B cell (primary cell): ENCODE measurements at regions not wholly inside any gene's neighbourhood (a gene's known extent, or its start where the extent isn't known, plus 50 kb on each side); places are given as distances from the start of the nearest gene placed in this dataset.

Experiments
- ATAC-seq: fragments of 200-7000 bp; cut with Tn5 transposase; one replicate; pipeline ENCODE4 v1.10.0; 2021; ENCODE audit warnings: low read depth, mild to moderate bottlenecking, moderate number of reproducible peaks, moderate library complexity
- CTCF ChIA-PET: fragments of 350-600 bp; sonication (Branson Sonifier 250); formaldehyde crosslinking; loops from one replicate; lab custom pipeline; 2021; ENCODE audit warnings: antibody characterized with exemption, inconsistent platforms; lab: Charles Lee
- POLR2A ChIA-PET: fragments of 350-600 bp; sonication (Branson Sonifier 250); formaldehyde crosslinking; loops from one replicate; lab custom pipeline; 2021; ENCODE audit warnings: antibody characterized with exemption; lab: Charles Lee
- DNase-seq: peaks from one replicate; pipeline ENCODE4 v3.0.0; 2013
- H2AFZ ChIP-seq: 2 replicates; pipeline ENCODE4 v1.6.1; 2012; ENCODE audit warnings: mild to moderate bottlenecking, low read depth, low read length; ENCODE audit not compliant: insufficient read depth, poor library complexity, severe bottlenecking
- H3K27ac ChIP-seq, 2 donors: 1 replicate in 1 of 2; 2 replicates in 1 of 2; pipeline ENCODE4 v1.5.1; 2012 to 2013; ENCODE audit warnings: low read length in 2 of 2, mild to moderate bottlenecking in 2 of 2, moderate library complexity in 1 of 2
- H3K27me3 ChIP-seq, 4 experiments: fragments of 200-600 bp in 1 of 4; sonication (generic) in 1 of 4; replicated peaks in 1 of 4; 1 replicate in 2 of 4; 2 replicates in 2 of 4; pipeline versions ENCODE4 v1.6.1 to v1.7.0; 2013 to 2016; ENCODE audit warnings: low read length in 3 of 4, mild to moderate bottlenecking in 2 of 4, mixed read lengths in 1 of 4, moderate library complexity in 1 of 4; ENCODE audit not compliant: insufficient read depth in 4 of 4, control insufficient read depth in 3 of 4; ENCODE audit errors: control extremely low read depth in 1 of 4
- H3K36me3 ChIP-seq, 2 experiments: replicated peaks in 1 of 2; 1 replicate in 1 of 2; 2 replicates in 1 of 2; pipeline versions ENCODE4 v1.6.1 to v1.7.1; 2013; ENCODE audit warnings: low read length in 1 of 2; ENCODE audit not compliant: insufficient read depth in 2 of 2, control insufficient read depth in 1 of 2; ENCODE audit errors: control extremely low read depth in 1 of 2, extremely low read depth in 1 of 2
- H3K4me1 ChIP-seq, 2 donors: fragments of 200-600 bp in 1 of 2; sonication (generic) in 1 of 2; 1 replicate in 1 of 2; 2 replicates in 1 of 2; pipeline versions ENCODE4 v1.5.1 to v1.6.1; 2013 to 2017; ENCODE audit warnings: low read length in 2 of 2; ENCODE audit not compliant: control insufficient read depth in 2 of 2, insufficient read depth in 2 of 2
- H3K4me2 ChIP-seq: replicated peaks from 2 replicates; pipeline ENCODE3; 2012; ENCODE audit warnings: mild to moderate bottlenecking, low read depth, low read length; ENCODE audit not compliant: poor library complexity, severe bottlenecking
- H3K4me3 ChIP-seq, 5 experiments: fragments of 200-600 bp in 1 of 5; sonication (generic) in 1 of 5; 1 replicate in 3 of 5; 2 replicates in 2 of 5; pipeline versions ENCODE4 v1.5.1 to v1.7.0; 2011 to 2016; ENCODE audit warnings: low read length in 4 of 5, mild to moderate bottlenecking in 4 of 5, low read depth in 2 of 5, control low read depth in 1 of 5, moderate library complexity in 1 of 5; ENCODE audit not compliant: insufficient read depth in 1 of 5; ENCODE audit errors: control extremely low read depth in 1 of 5, extremely low read depth in 1 of 5
- H3K79me2 ChIP-seq: fragments of 200-600 bp; sonication (generic); one replicate; pipeline ENCODE4 v1.6.0; 2016; ENCODE audit warnings: low read length; ENCODE audit not compliant: control insufficient read depth, insufficient read depth
- H3K9ac ChIP-seq: fragments of 200-600 bp; sonication (generic); 2 replicates; pipeline ENCODE4 v1.6.1; 2017; ENCODE audit warnings: mild to moderate bottlenecking, low read length, moderate library complexity
- H3K9me3 ChIP-seq, 3 donors: one replicate each; pipeline versions ENCODE4 v1.6.1 to v1.7.1; 2013; ENCODE audit warnings: low read length in 2 of 3; ENCODE audit not compliant: control insufficient read depth in 2 of 3, insufficient read depth in 1 of 3; ENCODE audit errors: control extremely low read depth in 1 of 3
- H4K20me1 ChIP-seq: 2 replicates; pipeline ENCODE4 v1.6.0; 2012; ENCODE audit warnings: mild to moderate bottlenecking, low read length; ENCODE audit not compliant: insufficient read depth, control insufficient read depth, poor library complexity, severe bottlenecking
- H3K27ac Mint-ChIP-seq: one replicate; pipeline ENCODE4 v1.8.0; 2021; ENCODE audit warnings: mixed read lengths
- H3K27me3 Mint-ChIP-seq: one replicate; pipeline ENCODE4 v1.8.0; 2021; ENCODE audit warnings: mixed read lengths
- H3K4me1 Mint-ChIP-seq: one replicate; pipeline ENCODE4 v1.8.0; 2021; ENCODE audit warnings: mixed read lengths
- H3K4me3 Mint-ChIP-seq: one replicate; pipeline ENCODE4 v1.8.0; 2021; ENCODE audit warnings: mixed read lengths
- H3K9me3 Mint-ChIP-seq: one replicate; pipeline ENCODE4 v1.8.0; 2022; ENCODE audit warnings: mixed read lengths; ENCODE audit not compliant: insufficient read depth
- EZH2 ChIP-seq: IDR thresholded peaks from 2 replicates; pipeline ENCODE4 v1.6.1; 2012; ENCODE audit warnings: borderline replicate concordance, low read depth, mild to moderate bottlenecking, moderate library complexity, low read length; ENCODE audit not compliant: insufficient read depth, poor library complexity, severe bottlenecking
- WGBS: methylation state at CpG from one replicate; pipeline ENCODE4 v1.1.5; 2013; ENCODE audit warnings: missing lambda C conversion rate; ENCODE audit not compliant: insufficient coverage; 5-methylcytosine and 5-hydroxymethylcytosine counted together
- intact Hi-C: fragments of 100-400 bp; cut with micrococcal nuclease; formaldehyde crosslinking; loops from one replicate; pipeline ENCODE4 v1.10.0; 2022
- TF ChIP-seq, protein P1 (sequence below): fragments of 200-600 bp; IDR thresholded peaks from one replicate; pipeline ENCODE4 v1.8.0; 2022; ENCODE audit warnings: antibody characterized with exemption, mild to moderate bottlenecking

DNA sequence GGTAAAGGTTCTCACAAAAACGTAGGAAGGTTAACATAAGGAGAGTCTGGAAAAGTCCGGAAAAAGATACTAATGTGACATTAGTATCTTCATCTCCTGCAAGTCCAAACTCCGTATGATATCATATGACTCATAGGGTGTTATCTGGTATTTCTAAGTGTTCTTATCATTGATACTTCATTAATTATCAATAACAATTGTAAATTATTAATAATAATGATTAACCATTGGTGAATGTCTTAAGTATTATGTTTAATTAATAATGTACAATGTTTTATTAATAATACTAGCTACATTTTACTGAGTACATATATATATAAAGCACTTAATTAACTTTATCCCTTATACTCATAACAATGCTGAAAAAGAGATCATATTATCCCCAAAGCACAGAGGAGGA, 402.4 kb downstream of the SEMA3D start:
- Histone ChIP-seq H3K9me3 (peaks cover 0 to 9% (median 0%) of the 10 kb centered on the region in 3 donors), H3K4me3 (no peak overlapping the region), H3K4me1 (no peaks in the 10 kb centered on the region), H3K36me3 (no peaks in the 10 kb centered on the region), H3K4me2 (no peak overlapping the region), H3K9ac (no peak overlapping the region), H3K79me2 (no peaks in the 10 kb centered on the region), H4K20me1 (no peaks in the 10 kb centered on the region), H2AFZ (no peak overlapping the region), H3K27me3 (no peaks in the 10 kb centered on the region), H3K27ac (no peak overlapping the region)
- intact Hi-C loops: no loop called here
- Mint-ChIP-seq H3K9me3 (no peaks in the 10 kb centered on the region), H3K27ac (no peak overlapping the region), H3K27me3 (no peaks in the 10 kb centered on the region), H3K4me3 (no peak overlapping the region), H3K4me1 (no peaks in the 10 kb centered on the region)
- no peak for DNase-seq
- WGBS: no CpG with 5 or more reads among the region's 3 CpGs
- ATAC-seq: no peak
- TF ChIP-seq EZH2: no peak
- TF ChIP-seq, protein P1, sequence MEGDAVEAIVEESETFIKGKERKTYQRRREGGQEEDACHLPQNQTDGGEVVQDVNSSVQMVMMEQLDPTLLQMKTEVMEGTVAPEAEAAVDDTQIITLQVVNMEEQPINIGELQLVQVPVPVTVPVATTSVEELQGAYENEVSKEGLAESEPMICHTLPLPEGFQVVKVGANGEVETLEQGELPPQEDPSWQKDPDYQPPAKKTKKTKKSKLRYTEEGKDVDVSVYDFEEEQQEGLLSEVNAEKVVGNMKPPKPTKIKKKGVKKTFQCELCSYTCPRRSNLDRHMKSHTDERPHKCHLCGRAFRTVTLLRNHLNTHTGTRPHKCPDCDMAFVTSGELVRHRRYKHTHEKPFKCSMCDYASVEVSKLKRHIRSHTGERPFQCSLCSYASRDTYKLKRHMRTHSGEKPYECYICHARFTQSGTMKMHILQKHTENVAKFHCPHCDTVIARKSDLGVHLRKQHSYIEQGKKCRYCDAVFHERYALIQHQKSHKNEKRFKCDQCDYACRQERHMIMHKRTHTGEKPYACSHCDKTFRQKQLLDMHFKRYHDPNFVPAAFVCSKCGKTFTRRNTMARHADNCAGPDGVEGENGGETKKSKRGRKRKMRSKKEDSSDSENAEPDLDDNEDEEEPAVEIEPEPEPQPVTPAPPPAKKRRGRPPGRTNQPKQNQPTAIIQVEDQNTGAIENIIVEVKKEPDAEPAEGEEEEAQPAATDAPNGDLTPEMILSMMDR: no peak
- CTCF ChIA-PET: no interaction called here
- POLR2A ChIA-PET: no interaction called here

DNA sequence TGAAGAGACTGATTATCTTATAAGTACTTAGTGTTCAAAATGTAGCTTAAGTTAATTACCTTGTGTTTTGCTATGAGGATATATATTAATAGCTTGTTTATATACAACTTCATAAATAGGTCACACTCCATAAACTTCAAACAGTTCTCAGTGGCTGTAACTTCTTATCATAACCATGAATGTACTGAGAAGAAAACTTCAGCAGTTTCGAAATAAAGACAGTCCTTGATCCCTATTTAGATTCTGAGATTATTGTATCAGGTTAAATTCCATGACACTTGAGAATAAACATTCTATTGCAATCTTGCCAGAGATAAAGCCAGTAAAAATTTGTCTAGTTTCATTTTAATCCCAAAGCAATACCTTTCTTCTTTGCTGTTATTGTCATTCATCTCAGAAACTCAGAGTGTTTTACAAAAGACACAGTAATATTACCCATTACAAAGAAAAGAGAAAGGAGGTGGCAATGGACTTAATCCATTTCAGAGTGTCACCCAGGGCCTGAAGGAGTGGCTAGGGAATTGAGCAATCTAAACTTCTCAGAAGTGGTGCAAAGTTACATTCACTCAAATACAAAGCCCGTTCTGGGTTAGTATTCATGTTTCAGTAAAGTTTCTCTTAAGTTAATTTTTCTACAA, 403.6 kb downstream of the SEMA3D start:
- Histone ChIP-seq H3K36me3 (no peaks in the 10 kb centered on the region), H3K9me3 (peaks cover 0 to 9% (median 0%) of the 10 kb centered on the region in 3 donors), H3K27ac (no peak overlapping the region), H3K4me3 (no peak overlapping the region), H4K20me1 (no peaks in the 10 kb centered on the region), H2AFZ (no peak overlapping the region), H3K4me1 (no peaks in the 10 kb centered on the region), H3K9ac (no peak overlapping the region), H3K4me2 (no peak overlapping the region), H3K27me3 (no peaks in the 10 kb centered on the region), H3K79me2 (no peaks in the 10 kb centered on the region)
- POLR2A ChIA-PET: no interaction called here
- Mint-ChIP-seq H3K4me1 (no peaks in the 10 kb centered on the region), H3K4me3 (no peak overlapping the region), H3K9me3 (no peaks in the 10 kb centered on the region), H3K27ac (no peak overlapping the region), H3K27me3 (no peaks in the 10 kb centered on the region)
- CTCF ChIA-PET: no interaction called here
- no peak for ATAC-seq
- TF ChIP-seq EZH2: no peak
- TF ChIP-seq, protein P1: no peak
- no CpG with 5 or more reads among the region's 2 CpGs for WGBS
- DNase-seq: no peak
- intact Hi-C loops: no loop called here
